ENCODE measurements at regions not wholly inside any gene's neighbourhood (a gene's known extent, or its start where the extent isn't known, plus 50 kb on each side); places are given as distances from the start of the nearest gene placed in this dataset.
A peak's percentile ranks its signal among the peaks of the same experiment; 100 is the strongest.

DNA sequence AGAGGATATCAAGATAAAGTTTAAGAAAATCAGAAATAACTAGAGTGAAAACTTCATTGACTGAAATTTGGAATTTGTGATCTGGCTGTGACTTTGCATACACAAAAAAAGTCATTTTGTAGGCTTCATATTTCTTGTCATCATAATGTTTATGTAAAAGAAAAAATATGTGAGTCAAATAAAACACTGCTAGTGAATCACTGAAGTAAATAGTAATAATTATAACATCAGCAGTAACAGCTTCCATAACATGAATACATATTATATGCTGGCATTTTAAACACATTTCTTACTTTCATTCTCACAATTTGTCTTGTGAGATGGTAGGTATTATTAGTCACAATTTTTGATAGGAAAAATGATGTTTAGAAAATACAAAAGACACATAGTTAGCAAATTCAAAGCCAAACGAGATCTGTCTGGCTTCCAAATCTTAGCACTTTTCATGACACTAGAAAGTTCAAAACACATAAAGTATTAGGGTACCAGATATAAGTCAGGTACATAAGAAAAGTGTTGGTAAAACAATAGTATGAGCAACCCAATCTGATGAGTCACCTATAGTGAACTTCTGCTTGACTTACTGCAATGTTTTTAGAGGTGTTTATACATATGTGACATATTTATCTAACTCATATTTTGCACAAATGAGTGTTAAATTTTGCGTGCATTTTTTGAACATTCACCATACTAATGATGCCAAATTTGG is 241.0 kb upstream of the SNX7 start:
- no peak for DNase-seq

DNA sequence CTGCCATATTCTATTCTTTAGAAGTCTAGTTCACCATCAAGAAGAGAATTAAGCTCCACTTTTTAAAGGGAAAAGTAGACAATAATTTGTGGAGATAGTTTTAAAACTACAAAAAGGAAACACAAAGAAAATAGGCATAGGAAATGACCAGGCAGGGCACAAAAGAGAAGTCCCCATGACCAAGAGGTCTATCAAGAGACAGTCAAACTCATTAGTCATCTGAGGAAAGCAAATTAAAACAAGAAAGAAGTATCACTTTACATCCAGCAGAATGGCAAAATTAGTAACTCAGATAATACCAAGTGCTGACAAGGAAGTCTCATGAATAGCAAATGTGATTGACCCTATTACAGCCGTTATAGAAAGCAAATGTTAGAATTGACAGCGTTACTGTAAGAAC is 243.7 kb upstream of the SNX7 start:
- no peak for DNase-seq

DNA sequence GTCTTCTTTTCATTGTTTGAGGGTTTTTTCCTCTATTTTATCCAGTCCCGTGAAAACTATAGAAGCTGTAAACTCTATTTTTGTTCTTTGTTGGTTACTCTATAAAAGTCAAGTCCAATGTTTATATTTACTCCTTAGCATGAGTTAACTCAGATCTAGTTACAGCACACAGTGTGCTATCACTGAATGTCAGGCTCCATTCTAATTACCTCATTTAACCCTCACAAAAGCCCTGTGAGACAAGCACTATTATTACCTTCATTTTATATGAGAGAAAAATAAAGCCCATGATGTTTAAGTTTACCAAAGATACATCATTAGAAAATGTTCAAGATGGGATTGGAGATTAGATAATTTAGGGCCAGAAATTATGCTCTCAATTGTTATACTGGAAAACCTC is 251.4 kb upstream of the SNX7 start:
- no peak for DNase-seq

DNA sequence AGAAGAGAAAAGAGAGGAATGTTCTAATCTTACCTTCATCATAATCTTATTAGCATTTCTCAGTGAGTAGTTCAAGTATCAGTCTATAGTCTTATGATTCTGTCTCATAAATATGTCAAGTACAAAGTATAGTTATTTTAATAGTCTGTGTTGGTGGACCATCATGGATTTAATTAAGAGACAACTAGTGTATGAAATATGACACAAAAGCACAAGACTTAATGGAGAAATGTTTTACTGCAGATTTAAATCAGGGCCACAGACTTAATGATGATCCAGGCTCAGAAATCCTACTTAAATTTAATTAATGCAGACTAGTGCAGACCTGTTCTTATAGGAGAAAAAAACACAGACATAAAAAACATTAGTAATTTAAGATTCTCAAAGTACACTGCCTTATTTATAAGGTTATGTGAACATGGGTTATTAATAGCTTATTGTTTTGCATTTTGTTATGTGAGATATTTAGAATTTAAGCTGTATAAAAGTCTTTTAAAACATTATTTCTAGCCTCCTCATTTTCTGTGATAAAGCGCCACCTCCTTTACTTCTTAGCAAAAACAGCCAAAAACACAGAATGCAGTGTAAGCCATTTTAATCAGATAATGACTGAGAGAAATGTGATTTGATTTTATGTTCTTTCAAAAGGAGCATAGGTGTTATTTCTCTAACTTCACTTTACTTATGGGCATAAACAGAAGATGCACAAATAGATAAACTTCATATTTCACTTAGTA is 255.0 kb upstream of the SNX7 start:
- DNase-seq, result no peak

DNA sequence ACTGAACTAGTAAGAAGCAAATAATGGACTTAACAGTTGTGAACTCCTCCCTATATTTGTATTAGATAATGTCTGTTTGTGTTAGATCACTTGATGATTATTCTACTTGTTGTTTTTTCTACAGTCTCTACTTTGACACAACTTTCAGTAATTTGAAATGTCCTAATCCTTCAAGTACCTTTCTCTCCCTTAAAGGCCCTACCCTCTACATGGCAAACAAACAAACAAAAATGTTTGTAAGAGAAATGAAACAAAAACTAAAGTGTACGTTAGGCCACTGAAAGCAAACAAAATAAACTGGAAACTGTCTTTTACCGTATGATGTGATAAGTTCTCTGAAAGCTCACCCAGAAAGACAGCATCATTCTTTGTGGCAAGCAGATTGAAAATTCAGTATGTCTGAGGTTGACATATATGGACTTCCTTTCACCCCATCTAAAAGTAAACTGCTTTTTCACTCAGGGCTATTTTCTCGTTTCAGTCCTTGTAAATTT is 255.9 kb upstream of the SNX7 start:
- no peak for DNase-seq

DNA sequence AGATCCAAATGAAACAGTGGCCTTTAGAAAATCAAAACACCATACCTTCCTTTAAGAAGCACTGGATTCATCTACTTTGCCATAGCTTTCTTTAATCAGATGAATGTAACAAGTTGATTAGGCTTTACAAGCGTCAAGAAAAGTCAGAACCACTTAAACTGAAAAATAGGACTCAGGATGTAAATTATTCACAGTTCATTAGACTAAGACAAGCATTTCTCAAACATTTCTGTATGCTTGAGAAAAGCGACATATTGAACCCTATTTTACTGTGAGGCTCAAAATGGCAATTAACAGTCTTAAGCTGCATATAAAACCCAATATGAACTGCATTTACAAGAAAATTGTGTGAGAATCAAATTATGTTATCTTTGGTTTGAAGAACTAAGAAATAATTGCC is 256.7 kb upstream of the SNX7 start:
- DNase-seq, result peak; percentile 52

DNA sequence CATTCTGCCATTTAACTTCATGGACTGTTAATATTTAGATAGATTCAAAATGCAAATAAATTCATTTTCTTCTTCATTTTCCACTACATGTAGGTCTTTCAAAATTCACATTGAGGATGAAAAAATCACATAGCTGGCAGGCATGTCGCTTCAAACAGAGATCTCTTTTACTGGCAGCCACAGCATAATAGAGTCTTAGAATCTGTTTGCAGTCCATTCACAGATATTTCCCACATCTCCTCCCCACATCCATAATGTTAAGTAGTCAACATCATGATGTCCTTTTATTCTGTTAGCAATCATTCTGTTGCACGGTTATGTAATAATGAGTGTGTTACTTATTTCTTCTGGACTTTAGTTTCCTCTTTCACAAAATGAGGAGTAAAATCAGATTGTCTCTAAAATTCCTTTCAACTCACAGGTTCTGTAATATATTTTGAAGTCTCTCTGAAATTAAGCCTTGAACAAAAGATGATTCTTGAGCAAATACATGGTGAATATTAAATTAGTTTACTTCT is 257.5 kb upstream of the SNX7 start:
- DNase-seq, result no peak

DNA sequence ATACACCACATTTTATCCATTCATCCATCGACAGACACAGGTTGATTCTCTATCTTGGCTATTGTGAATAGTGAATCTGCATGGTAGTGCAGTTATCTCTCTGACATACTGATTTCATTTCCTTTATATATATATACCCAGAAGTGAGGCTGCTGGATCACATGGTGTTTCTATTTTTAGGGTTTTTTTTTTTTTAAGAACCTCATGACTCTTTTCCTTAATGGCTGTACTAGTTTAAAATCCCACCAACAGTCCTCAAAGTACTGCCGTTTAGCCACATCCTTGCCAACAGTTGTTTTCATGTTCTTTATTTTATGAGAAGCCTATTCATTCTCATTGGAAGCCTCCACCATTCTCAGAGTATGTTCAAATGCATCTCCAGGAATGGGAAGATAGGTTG is 258.7 kb upstream of the SNX7 start:
- DNase-seq, result no peak

DNA sequence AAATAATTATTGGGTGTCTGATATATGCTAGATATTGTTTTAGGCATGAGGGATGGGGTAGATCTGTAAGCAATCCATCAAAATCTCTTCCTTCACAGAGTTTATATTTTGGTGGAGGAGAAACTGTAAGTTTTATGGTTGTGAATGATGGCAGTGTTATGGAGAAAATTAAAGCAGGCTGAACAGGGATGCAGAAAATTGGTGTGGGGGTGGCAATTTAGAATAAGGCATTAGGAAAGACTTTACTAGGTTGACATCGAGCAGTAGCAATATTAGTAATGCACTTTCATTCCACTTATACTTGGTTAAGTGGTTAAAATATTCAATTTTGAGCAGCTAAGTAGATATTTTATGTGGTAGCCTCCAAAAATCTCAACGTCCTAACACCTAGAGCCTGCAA is 261.1 kb upstream of the SNX7 start:
- no peak for DNase-seq

DNA sequence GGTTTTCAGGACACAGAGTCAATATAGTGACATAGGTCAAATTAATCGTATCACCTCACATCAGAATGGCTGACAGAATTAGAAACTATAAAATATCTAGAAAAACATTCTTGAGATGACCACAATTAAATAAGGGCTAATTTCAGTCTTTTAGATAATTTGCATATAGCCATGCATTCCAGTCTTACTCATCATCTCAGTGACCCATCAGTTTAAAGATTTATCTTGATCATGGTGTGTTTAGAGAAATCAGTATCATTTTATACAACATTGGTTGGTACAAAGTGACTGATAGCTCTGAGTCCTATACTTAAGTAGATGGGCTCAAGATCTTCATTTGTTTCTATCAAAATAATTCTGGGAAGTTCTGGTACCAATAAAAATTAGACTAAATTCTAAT is 262.3 kb upstream of the SNX7 start:
- no peak for DNase-seq

DNA sequence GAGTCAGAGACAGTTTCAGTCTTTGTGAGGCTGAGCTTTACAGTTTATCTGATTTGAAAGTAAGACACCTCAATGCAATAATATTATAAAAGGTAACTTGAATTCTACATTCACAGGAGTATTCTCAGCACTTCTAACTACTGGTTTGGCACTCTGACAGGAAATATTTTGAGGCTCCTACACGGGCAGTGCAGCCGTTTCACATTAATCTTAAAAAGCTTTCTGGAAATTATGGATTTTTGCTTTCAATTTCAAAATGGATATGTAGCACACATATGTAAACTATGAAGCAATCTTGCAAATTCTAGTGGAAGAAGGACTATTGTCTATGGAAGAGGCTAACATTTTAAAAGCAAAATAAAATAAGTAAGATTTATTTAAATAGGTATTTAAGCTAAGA is 262.9 kb upstream of the SNX7 start:
- no peak for DNase-seq

DNA sequence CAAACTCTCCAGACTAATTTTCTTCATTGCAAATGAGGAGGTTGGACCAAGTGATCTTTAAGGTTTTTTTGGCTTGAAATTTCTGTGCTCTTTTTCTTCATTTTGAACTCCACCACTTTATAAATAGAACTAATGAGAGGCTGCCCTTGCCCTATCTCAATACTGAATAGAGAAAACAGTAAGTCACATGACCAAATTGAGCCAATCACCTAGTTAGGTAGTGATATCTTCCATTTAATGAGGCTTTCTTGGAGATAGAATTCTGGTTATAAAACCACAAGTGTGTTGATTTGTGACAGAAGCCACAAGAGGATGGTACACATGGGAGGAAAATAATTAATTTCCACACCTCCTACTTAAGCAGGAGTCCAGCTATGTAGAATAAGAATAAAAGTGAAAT is 263.4 kb upstream of the SNX7 start:
- no peak for DNase-seq

DNA sequence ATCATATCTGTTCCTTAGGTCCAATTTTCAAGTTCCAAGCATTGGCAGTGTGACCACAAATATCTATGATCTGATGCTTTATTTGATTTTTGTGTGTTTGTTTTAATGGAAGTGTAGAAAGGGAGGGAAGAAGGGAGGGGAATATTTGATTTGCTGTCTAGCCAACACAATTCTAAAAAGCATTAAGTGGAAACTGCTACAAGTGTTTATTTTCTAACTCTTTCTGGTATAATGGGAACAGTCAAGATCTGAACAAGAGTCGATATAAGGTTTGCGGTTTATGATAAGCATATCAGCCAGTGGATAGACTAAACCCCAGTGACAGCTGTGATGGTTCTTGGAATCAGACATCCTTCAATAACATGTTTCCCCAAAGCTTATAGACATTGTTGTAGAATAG is 267.8 kb upstream of the SNX7 start:
- no peak for DNase-seq

DNA sequence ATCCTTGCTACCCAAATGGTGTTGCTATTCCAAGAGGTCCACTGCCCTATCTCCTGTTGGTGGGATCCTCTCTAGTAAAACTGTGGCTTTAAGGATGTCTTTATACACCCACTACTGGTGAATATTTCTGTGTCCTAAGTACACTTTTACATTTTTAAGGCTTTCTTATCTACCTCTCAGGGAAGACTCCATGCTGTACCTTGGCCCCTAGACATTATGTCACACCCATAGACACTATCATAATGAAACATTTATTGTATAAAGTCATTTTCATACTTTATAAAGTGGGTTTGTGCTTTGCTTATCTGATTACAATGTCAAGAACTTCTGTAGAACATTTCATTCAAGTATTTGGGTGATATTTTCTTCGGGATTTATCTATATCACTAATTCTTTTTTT is 270.3 kb upstream of the SNX7 start:
- DNase-seq, result no peak

DNA sequence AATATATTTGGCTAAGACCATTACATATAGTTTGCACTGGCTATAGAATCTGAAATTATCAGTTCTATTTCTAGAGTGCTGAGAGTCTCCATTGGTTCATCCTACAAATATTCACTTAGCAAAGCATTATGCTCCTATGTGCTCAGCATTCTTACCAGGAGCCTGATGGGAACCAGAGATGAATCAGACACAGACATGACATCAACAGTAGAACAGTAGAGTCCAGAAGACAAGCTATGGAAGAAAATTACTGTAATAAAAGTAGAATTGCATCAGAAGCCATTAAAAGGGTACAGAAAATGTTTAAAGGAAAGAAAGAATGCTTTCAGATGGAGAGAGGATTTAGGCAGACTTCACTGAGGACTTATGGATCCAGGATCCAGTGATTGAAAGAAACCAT is 271.7 kb upstream of the SNX7 start:
- no peak for DNase-seq

DNA sequence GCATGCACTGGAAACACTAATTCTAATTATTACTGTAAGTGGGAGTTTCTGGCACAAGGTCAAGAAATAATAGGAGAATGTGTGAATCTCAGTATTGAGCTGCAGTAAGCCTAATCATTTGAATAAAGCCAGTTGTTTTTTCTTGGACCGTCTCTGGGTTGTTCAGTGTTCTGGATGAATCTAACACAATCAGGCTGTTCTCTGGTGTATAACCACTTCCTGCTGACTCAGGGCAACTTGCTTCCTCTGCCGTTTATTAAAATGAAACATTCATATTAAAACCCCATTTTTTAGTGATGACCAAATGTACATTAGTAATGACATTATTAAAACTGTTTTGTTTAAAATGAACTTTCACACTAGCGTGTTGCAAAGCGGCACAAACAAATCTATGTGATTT is 273.1 kb upstream of the SNX7 start:
- DNase-seq, result peak; percentile 36

DNA sequence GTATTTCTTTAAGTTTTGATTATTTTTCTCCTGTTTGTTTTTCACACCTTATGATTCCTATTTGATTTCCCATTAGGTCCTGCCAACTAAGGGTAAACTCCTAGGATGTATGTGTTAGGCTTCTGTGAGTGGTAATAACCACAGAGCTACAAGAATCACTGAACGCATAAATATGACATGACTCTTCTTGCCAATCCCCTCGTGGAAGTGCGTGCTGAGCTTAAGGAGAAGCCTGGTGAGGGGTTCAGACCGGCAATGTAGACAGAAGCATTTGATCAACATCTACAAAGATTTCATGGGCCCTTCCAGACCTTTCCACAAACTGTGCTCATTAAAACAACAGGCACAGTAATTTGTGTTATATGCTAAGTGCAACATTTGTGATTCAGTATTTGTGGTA is 273.8 kb upstream of the SNX7 start:
- no peak for DNase-seq

DNA sequence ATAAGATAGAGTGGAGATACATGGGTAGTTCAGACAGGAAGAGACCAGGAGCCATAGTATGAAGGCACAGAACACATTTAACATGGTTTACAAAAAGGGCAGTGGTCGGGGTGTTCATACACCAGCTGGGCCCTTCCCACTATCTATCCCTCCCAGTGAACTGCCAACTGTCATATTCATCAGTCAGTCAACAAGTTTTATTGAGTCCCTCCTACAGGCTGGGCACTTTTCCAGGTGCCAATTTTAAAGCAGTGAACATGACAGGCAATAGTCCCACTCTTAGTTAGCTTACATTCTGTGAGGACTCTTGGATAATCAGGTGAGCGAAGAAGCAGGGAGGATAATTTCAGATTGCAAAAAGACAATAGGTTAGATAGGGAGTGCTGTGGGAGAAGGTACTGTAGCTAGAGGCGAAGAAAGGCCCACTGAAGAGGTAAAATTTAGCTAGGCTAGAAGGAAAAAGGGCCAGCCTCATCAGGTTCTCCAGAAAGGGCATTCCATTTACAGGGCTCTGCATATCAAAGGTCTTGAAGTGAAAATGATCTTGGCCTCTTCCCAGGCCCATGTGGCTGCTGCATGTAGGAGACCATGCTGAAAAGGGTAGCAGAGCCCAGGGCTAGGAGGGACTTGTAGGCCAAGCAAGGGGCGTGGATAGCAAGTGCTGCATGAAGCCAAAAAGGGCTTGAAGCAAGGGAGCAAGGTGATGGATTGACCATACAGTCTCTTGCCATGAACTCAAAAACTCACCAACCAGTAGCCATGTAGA is 274.7 kb upstream of the SNX7 start:
- no peak for DNase-seq

DNA sequence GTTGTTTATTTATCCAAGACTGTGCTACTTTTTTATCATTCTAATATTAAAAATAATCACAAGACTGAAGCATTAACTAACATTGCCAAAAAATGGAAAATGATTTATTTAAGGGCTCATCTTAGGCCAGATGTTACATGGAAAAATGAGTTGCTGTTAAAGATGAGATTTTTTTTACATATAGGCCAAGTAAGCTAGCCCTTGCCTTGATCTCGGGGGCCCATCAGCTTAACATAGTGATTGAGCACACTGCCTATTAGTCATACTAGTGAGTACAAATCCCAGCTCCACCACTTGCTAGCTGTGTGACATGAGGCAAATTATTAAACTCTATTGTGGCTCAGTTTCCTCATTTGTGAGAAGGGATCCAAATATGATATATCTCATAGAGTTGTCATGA is 275.9 kb upstream of the SNX7 start:
- no peak for DNase-seq

DNA sequence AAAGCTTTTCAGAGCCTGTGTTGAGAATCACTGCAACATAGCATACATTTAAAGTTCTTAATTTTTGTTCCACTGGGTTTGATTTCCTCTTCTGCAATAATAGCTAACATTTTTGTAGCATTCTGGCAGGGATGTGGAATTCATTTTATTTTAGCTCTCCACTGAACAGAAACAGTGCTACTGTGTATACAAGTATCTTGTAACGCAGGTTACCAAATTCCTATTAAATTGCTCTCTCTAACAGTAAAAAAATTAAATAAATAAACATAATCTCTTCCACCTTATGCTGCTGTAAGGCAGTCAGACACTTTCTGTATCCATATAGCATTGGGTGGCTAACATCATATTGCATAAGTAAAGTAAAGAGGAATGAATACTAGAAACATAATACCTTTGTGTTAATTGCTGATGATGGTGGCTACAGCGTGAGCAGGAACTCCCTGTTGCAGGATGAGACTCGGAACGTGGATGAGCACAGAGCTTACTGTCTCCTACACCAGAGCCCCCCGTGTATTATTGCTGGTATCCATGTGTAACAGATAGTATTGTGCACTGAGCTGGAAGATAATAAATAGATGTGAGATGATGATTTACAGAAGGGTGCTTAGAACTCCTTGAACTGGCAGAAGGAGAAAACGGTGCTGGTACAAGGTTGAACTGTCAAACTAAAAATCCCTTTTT is 276.9 kb upstream of the SNX7 start:
- DNase-seq, result peak; percentile 45

DNA sequence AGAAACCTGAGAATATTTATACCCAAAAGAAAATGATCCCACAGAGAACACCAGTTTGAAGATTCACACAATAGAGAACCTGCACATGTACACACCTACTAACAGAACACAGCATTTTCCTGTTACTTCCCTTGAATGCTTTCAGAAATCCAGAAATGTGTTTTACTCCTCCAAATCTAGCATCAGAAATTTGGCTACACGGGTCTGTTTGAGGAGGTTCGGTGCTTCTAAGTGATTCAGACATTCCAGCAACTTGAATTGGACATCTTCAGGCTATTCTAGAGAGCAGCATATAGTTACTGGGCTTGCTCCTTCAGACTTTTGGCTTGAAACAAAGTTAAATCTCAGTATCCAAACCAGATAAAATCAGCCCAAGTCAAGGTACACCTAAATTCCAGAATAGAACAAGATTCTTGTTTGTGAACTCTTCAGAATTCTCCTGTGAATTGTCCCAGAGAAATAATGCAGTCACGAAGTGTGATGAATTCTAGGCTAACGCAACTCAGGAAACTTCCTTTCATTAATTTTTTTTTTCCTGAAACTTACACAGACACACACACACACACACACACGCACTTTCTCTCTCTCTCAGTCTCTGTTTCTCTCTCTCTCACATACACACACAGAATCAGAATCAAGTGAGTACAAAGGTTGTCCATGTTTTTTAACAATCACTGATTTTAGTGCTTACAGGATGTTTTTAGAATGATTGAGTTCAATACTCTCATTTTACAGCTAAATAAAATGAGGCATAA is 278.4 kb upstream of the SNX7 start:
- DNase-seq, result no peak

DNA sequence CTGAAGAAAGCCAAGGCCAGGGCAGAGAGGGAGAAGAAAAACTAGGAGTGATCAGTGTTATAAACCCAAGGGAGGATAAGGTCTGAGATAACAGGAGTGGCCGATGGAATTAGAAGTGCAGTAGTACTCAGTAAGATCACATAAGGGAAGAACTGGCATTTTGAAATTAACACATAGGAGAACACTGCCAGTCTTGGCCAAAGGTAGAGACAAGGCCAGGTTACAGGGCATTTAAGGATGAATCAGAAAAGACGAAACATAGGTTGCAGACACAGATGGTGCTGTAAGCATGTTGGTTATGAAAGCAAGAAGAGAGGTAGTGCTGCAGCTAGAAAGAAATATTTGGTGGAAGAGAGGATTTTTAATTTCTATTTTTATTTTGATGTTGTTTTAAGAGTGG is 278.9 kb upstream of the SNX7 start:
- DNase-seq, result no peak

Measured in eye (tissue), 1 donor.